GM23338 (cell line): ENCODE measurements at regions not wholly inside any gene's neighbourhood (a gene's known extent, or its start where the extent isn't known, plus 50 kb on each side); places are given as distances from the start of the nearest gene placed in this dataset.

Source experiments
- ATAC-seq: fragments of 200-7000 bp; cut with Tn5 transposase; 3 replicates; pipeline ENCODE4 v1.9.1; 2020
- DNase-seq: peaks from one replicate; pipeline ENCODE4 v3.0.0-alpha.2; 2015; ENCODE audit warnings: low spot score
- H2AFZ ChIP-seq: fragments of 200-600 bp; sonication (generic); 2 replicates; pipeline ENCODE4 v1.8.0; 2016; ENCODE audit warnings: antibody characterized with exemption, mild to moderate bottlenecking, moderate library complexity
- H3F3A ChIP-seq: fragments of 200-600 bp; sonication (generic); replicated peaks from 2 replicates; pipeline ENCODE4 v1.8.0; 2017; ENCODE audit warnings: antibody characterized with exemption, mixed run types, low read depth
- H3K27ac ChIP-seq: fragments of 200-600 bp; sonication (generic); 2 replicates; pipeline ENCODE4 v1.6.1; 2016; ENCODE audit warnings: low read depth
- H3K27me3 ChIP-seq: fragments of 200-600 bp; sonication (generic); 2 replicates; pipeline ENCODE4 v1.8.0; 2016; ENCODE audit warnings: mild to moderate bottlenecking, mixed run types, moderate library complexity; ENCODE audit not compliant: insufficient read depth
- H3K36me3 ChIP-seq: fragments of 200-600 bp; sonication (generic); 2 replicates; pipeline ENCODE4 v1.8.0; 2016; ENCODE audit warnings: mild to moderate bottlenecking; ENCODE audit not compliant: insufficient read depth
- H3K4me1 ChIP-seq: fragments of 200-600 bp; sonication (generic); 2 replicates; pipeline ENCODE4 v1.8.0; 2016; ENCODE audit warnings: mild to moderate bottlenecking, moderate library complexity; ENCODE audit not compliant: insufficient read depth
- H3K4me2 ChIP-seq: fragments of 200-600 bp; sonication (generic); 2 replicates; pipeline ENCODE4 v1.7.1; 2017; ENCODE audit warnings: mixed run types
- H3K4me3 ChIP-seq: fragments of 200-600 bp; sonication (generic); 2 replicates; pipeline ENCODE4 v1.6.1; 2016; ENCODE audit warnings: mixed run types
- H3K79me2 ChIP-seq: fragments of 200-600 bp; sonication (generic); replicated peaks from 2 replicates; pipeline ENCODE4 v1.8.0; 2017; ENCODE audit warnings: mild to moderate bottlenecking; ENCODE audit not compliant: insufficient read depth
- H3K9me2 ChIP-seq: fragments of 200-600 bp; sonication (generic); 2 replicates; pipeline ENCODE4 v1.8.0; 2017; ENCODE audit not compliant: insufficient read depth
- H4K20me1 ChIP-seq: fragments of 200-600 bp; sonication (generic); replicated peaks from 2 replicates; pipeline ENCODE4 v1.8.0; 2017; ENCODE audit warnings: mild to moderate bottlenecking; ENCODE audit not compliant: insufficient read depth
- H3K27ac Mint-ChIP-seq: 2 replicates; pipeline ENCODE4 v1.8.0; 2020; ENCODE audit warnings: inconsistent platforms, mild to moderate bottlenecking, moderate library complexity, mixed read lengths
- H3K27me3 Mint-ChIP-seq: 3 replicates; pipeline ENCODE4 v1.8.0; 2022; ENCODE audit warnings: low read depth, mild to moderate bottlenecking, moderate library complexity, mixed read lengths, inconsistent platforms; ENCODE audit not compliant: insufficient read depth, poor library complexity
- H3K36me3 Mint-ChIP-seq: 3 replicates; pipeline ENCODE4 v1.8.0; 2021; ENCODE audit warnings: low read depth, mild to moderate bottlenecking, inconsistent platforms, moderate library complexity, mixed read lengths
- H3K4me1 Mint-ChIP-seq: 3 replicates; pipeline ENCODE4 v1.8.0; 2020; ENCODE audit warnings: mild to moderate bottlenecking, inconsistent platforms, mixed read lengths
- H3K4me3 Mint-ChIP-seq: 3 replicates; pipeline ENCODE4 v1.8.0; 2021; ENCODE audit warnings: moderate library complexity, mild to moderate bottlenecking, inconsistent platforms, mixed read lengths
- H3K9me3 Mint-ChIP-seq: 3 replicates; pipeline ENCODE4 v1.8.0; 2020; ENCODE audit warnings: moderate library complexity, mild to moderate bottlenecking, inconsistent platforms, mixed read lengths
- CTCF ChIP-seq, 2 experiments: fragments of 200-600 bp in 1 of 2; sonication (generic) in 1 of 2; conservative IDR thresholded peaks; 2 replicates each; pipeline versions ENCODE4 v1.5.1 to v1.6.1; 2016 to 2017; ENCODE audit warnings: antibody characterized with exemption in 2 of 2, low read depth in 2 of 2, mild to moderate bottlenecking in 2 of 2, moderate library complexity in 1 of 2
- ETS1 ChIP-seq: IDR thresholded peaks from 2 replicates; pipeline ENCODE4 v1.6.1; 2016; ENCODE audit warnings: antibody characterized with exemption
- EZH2 ChIP-seq: fragments of 200-600 bp; sonication (generic); IDR thresholded peaks from one replicate; pipeline ENCODE4 v1.8.0; 2017; ENCODE audit warnings: antibody characterized with exemption, mild to moderate bottlenecking, low read depth; ENCODE audit not compliant: unreplicated experiment
- REST ChIP-seq: IDR thresholded peaks from one replicate; pipeline ENCODE4 v1.6.1; 2018; ENCODE audit warnings: antibody characterized with exemption; ENCODE audit not compliant: unreplicated experiment
- ZNF114 ChIP-seq: fragments of 250-450 bp; sonication (Bioruptor Pico); IDR thresholded peaks from 2 replicates; pipeline ENCODE4 v1.5.0; 2020; ENCODE audit warnings: mild to moderate bottlenecking, moderate library complexity
- TF ChIP-seq, protein P1 (sequence below): fragments of 250-450 bp; sonication (Bioruptor Pico); IDR thresholded peaks from 2 replicates; pipeline ENCODE4 v1.5.0; 2020; ENCODE audit warnings: mild to moderate bottlenecking, moderate library complexity

- Histone ChIP-seq H3K79me2 (no peaks in the 10 kb centered on the region), H3K4me3 (no peak overlapping the region), H3K27ac (no peak overlapping the region), H2AFZ (no peak overlapping the region), H3K4me1 (peaks cover 8% of the 10 kb centered on the region), H3K36me3 (peaks cover 6% of the 10 kb centered on the region), H3K27me3 (no peaks in the 10 kb centered on the region), H4K20me1 (peaks cover 14% of the 10 kb centered on the region), H3K4me2 (no peak overlapping the region), H3F3A (no peaks in the 10 kb centered on the region), H3K9me2 (no peaks in the 10 kb centered on the region)
- peaks cover 11% of the 10 kb centered on the region for H3K4me1 Mint-ChIP-seq
- DNase-seq (no peak), ATAC-seq (no peak)
- no peaks in the 10 kb centered on the region for H3K9me3 Mint-ChIP-seq
- no peak overlapping the region for H3K4me3 Mint-ChIP-seq
- peaks cover 65% of the 10 kb centered on the region for H3K36me3 Mint-ChIP-seq
- H3K27me3 Mint-ChIP-seq = peaks cover 11% of the 10 kb centered on the region
- no peak overlapping the region for H3K27ac Mint-ChIP-seq
- no peak for TF ChIP-seq EZH2
- no peak for TF ChIP-seq ETS1
Measured at GRCh38 chr2:120981443-120981842, 245.8 kb downstream of the GLI2 start.

DNA sequence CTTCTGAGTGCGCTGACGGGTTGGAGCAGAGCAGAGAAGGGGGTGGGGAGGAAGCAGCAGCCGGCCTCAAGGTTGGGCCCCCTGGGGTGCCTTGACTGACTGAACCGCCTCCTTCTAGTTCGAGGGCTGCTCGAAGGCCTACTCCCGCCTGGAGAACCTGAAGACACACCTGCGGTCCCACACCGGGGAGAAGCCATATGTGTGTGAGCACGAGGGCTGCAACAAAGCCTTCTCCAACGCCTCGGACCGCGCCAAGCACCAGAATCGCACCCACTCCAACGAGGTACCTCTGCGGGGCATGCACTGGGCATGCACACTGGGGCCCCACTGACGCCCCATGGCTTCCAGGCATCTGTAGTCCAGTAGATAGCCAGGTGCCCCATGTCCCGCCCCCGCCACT is 246.9 kb downstream of the GLI2 start:
- Mint-ChIP-seq H3K9me3 (no peaks in the 10 kb centered on the region), H3K27me3 (peaks cover 7% of the 10 kb centered on the region)
- peak; percentile 32 for DNase-seq

More for the DNA sequence above, 246.9 kb downstream of the GLI2 start:
- no peaks in the 10 kb centered on the region for H3F3A ChIP-seq
- no peak overlapping the region for H3K4me3 ChIP-seq
- no peaks in the 10 kb centered on the region for H3K79me2 ChIP-seq
- H3K4me3 Mint-ChIP-seq = no peak overlapping the region
- H3K4me1 ChIP-seq = peaks cover 8% of the 10 kb centered on the region
- no peak overlapping the region; the same call in 1 of the 2 replicates for H3K27ac Mint-ChIP-seq
- H2AFZ ChIP-seq = no peak overlapping the region
- H3K36me3 ChIP-seq = peaks cover 12% of the 10 kb centered on the region
- no peaks in the 10 kb centered on the region for H3K9me2 ChIP-seq
- peak; percentile 79 for ATAC-seq
- H3K27ac ChIP-seq = no peak overlapping the region
- no peaks in the 10 kb centered on the region for H3K27me3 ChIP-seq
- H3K36me3 Mint-ChIP-seq = peaks cover 75% of the 10 kb centered on the region
- peaks cover 14% of the 10 kb centered on the region for H4K20me1 ChIP-seq
- H3K4me2 ChIP-seq = no peak overlapping the region
- H3K4me1 Mint-ChIP-seq = peaks cover 11% of the 10 kb centered on the region
- no peak for TF ChIP-seq REST
- TF ChIP-seq CTCF (conservative IDR thresholded peaks at IDR 0.05; ENCODE audit: low read depth in 2 of 2) = no peak
- TF ChIP-seq, protein P1, sequence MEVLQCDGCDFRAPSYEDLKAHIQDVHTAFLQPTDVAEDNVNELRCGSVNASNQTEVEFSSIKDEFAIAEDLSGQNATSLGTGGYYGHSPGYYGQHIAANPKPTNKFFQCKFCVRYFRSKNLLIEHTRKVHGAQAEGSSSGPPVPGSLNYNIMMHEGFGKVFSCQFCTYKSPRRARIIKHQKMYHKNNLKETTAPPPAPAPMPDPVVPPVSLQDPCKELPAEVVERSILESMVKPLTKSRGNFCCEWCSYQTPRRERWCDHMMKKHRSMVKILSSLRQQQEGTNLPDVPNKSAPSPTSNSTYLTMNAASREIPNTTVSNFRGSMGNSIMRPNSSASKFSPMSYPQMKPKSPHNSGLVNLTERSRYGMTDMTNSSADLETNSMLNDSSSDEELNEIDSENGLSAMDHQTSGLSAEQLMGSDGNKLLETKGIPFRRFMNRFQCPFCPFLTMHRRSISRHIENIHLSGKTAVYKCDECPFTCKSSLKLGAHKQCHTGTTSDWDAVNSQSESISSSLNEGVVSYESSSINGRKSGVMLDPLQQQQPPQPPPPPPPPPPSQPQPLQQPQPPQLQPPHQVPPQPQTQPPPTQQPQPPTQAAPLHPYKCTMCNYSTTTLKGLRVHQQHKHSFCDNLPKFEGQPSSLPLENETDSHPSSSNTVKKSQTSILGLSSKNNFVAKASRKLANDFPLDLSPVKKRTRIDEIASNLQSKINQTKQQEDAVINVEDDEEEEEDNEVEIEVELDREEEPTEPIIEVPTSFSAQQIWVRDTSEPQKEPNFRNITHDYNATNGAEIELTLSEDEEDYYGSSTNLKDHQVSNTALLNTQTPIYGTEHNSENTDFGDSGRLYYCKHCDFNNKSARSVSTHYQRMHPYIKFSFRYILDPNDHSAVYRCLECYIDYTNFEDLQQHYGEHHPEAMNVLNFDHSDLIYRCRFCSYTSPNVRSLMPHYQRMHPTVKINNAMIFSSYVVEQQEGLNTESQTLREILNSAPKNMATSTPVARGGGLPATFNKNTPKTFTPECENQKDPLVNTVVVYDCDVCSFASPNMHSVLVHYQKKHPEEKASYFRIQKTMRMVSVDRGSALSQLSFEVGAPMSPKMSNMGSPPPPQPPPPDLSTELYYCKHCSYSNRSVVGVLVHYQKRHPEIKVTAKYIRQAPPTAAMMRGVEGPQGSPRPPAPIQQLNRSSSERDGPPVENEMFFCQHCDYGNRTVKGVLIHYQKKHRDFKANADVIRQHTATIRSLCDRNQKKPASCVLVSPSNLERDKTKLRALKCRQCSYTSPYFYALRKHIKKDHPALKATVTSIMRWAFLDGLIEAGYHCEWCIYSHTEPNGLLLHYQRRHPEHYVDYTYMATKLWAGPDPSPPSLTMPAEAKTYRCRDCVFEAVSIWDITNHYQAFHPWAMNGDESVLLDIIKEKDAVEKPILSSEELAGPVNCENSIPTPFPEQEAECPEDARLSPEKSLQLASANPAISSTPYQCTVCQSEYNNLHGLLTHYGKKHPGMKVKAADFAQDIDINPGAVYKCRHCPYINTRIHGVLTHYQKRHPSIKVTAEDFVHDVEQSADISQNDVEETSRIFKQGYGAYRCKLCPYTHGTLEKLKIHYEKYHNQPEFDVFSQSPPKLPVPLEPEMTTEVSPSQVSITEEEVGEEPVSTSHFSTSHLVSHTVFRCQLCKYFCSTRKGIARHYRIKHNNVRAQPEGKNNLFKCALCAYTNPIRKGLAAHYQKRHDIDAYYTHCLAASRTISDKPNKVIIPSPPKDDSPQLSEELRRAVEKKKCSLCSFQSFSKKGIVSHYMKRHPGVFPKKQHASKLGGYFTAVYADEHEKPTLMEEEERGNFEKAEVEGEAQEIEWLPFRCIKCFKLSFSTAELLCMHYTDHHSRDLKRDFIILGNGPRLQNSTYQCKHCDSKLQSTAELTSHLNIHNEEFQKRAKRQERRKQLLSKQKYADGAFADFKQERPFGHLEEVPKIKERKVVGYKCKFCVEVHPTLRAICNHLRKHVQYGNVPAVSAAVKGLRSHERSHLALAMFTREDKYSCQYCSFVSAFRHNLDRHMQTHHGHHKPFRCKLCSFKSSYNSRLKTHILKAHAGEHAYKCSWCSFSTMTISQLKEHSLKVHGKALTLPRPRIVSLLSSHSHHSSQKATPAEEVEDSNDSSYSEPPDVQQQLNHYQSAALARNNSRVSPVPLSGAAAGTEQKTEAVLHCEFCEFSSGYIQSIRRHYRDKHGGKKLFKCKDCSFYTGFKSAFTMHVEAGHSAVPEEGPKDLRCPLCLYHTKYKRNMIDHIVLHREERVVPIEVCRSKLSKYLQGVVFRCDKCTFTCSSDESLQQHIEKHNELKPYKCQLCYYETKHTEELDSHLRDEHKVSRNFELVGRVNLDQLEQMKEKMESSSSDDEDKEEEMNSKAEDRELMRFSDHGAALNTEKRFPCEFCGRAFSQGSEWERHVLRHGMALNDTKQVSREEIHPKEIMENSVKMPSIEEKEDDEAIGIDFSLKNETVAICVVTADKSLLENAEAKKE (CRISPR knock-in tag) = no peak
- TF ChIP-seq ZNF114 (CRISPR knock-in tag) = no peak
- no peak for TF ChIP-seq ETS1
- no peak for TF ChIP-seq EZH2
